Jurkat, Clone E6-1 (cell line): ENCODE measurements at regions not wholly inside any gene's neighbourhood (a gene's known extent, or its start where the extent isn't known, plus 50 kb on each side); places are given as distances from the start of the nearest gene placed in this dataset.

Experiments
- DNase-seq: peaks from one replicate; pipeline ENCODE4 v3.0.0-alpha.2; 2011; ENCODE audit warnings: low read depth, low spot score
- H3K4me3 ChIP-seq: 2 replicates; pipeline ENCODE4 v1.5.1; 2011; ENCODE audit warnings: mild to moderate bottlenecking, low read length, control low read depth, moderate library complexity

DNA sequence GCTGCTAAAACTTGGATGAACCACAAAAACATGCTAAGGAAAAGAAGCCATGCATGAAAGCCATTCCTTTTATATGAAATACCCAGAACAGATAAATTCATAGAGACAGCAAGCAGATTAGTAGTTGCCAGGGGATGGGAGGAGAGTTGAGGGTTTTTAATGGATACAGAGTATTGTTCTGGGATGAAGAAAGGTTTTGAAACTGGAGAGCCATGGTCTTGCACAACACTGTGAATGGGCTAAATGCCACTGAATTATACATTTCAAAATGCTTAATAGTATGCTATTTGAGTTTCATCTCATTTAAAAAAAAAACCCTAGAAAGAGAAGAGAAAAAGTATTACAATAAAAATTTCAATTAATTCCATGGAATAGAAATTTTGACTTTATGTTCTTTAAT lies 154.3 kb downstream of the GNAT3 start:
- H3K4me3 ChIP-seq: no peak overlapping the region
- DNase-seq: no peak

DNA sequence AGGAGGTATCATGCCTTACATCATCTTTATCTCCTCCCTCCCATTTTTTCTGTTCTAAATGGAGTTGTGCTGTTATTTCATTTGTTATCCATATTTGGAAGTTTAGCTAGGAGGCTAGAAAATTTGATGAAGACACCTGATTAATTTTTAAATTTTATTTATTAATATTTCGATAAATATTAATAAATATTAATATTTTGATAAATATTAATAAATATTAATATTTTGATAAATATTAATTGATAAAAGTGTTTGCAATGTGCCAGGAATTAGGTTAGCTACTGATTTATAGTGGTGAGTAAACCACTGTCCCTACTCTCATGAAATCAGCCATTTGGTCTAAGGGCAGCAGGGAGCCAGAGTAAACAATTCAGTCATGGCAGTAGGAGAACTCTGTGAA lies 161.4 kb downstream of the GNAT3 start:
- no peak overlapping the region for H3K4me3 ChIP-seq

DNA sequence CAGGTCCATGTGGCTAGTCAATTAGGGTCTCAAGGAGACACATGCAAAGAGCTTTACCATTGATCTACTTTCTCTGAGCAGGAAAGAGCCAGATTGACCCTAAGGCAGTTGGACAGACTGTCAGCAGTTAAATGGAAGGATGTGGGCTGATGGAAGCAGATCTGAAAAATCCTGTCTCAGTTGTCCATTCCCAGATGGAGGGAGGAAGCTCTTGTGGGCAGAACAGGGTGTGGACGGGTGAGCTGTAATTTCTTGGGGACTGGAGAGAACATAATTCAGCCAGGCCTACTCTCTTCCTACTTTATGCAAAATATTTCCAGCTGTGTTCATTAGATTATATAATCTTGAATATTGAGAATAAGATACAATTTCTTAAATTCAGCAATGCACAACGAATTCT lies 163.6 kb downstream of the GNAT3 start:
- no peak overlapping the region for H3K4me3 ChIP-seq
- no peak for DNase-seq

More for the DNA sequence above, 161.4 kb downstream of the GNAT3 start:
- DNase-seq: no peak

DNA sequence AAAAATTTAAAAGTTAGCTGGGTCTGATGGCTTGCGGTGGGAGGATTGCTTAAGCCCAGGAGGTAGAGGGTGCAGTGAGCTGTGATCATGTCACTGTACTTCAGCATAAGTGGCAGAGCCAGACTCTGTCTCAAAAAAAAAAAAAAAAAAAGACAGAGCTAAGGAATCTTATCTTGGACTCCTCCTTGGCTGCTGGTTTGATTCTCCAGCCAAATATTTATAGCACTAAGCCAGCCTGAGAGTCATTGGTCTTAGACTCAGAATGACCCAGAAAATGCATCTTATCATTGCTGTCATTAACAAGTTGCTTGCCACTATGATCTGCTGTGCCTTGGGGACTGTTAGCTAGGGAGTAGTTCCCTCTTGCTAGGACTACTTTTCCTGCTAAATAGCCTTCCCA lies 164.7 kb downstream of the GNAT3 start:
- DNase-seq: no peak
- H3K4me3 ChIP-seq: no peak overlapping the region

DNA sequence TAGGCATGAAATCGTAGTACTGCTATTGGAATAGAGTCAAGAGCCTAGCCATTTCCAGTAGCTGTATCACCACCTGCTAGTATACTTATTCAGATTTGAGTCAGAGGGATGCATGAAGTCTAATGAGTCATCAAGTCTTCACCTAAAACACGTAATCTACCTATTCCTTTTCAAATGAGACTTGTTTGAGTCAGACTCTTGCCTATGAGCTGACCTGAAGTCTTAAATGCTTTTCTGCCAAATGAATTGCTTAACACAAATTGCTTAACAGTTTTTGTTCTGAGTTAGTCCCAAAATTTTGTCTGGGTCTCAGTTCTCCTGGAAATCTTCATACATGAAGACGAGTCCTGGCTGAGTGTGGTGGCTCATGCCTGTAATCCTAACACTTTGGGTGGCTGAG lies 165.2 kb downstream of the GNAT3 start:
- no peak for DNase-seq
- no peak overlapping the region for H3K4me3 ChIP-seq

DNA sequence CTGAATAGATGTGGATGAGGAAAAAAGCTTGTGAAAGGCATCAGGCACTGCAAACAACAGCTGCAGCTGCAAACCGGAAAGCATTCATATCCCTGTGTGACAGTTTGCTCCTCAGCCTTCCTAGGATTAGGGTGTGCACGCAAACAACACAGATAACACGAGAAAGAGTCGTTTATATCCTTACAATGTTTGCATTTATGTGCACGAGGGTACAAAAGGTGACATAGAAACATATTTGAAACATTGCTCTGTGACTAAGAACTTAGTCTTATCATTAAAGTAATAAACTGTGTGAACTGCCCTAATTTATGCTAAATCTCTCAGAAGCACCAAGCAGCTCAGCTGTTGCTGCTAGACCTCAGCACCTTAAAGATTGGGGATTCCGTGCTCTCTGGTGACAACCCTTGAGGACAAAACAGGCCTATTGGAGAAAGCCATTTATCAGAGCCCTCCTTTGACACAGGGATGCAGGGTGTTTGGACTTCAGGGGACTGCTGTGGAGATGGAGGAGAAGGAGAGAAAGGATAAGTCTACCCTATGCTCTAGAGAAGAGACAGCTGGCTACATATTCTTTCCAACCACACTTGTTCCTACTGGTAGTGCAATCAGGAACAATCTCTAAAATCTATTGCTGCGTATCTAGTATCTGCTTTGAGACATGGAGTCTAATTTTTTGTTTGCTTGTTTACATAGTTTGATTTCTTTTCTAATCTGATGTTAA lies 176.2 kb downstream of the GNAT3 start:
- no peak for DNase-seq

DNA sequence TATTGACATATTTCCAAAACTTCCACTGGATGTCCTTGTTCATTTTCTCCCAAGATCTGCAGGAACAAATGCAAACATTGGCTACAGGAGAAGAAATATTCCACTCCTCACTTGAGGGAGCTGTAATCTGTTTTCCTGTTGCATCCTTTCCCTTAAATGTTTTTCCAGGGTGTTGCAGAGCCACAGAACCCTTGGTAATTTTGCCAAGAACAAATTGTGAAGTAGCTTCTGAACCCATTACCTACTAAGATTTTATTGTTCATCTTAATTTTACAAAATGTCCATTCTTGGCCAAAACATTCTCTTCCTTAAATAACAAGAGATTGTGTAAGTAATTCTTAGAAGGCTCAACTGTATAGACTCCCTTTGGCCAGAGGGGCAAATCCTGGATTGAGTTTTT lies 177.0 kb downstream of the GNAT3 start:
- H3K4me3 ChIP-seq: no peak overlapping the region
- DNase-seq: no peak

More for the DNA sequence above, 176.2 kb downstream of the GNAT3 start:
- H3K4me3 ChIP-seq: no peak overlapping the region

DNA sequence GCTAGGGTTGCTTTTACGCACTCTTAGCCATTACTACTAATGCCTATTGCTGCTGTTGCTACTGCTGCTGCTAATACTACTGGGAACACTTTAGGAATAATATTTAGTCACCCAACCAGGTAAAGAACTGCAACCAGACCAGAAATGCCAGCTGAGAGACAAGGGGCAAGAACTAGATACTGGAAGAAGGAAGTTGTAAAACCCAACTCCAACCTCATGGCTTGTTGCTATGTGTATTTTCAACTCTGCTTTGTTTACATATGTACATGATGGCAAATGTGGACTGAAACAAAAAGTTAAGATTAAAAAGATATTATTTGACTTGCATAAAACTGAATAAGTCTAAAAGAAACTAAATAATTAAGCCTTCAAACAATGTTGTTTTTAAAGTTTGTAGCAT lies 177.7 kb downstream of the GNAT3 start:
- no peak for DNase-seq
- H3K4me3 ChIP-seq: no peak overlapping the region

DNA sequence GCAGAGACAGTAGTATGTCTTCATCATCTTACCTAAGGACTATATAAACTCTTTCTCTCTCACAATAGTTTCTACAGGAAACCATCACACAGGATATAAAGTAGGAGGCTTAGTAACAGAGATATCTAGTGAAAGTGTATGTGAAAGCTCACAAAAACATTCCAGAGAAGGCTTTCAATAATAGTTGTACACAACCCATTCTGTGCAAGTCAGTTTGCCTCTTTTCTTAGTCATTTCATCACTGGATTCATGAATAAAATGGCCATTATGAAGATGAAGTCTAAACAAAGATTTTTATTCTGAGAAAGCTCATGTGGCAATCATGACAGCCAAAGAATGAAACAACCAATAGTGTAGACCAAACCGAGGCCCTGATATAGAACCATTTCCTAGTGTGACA lies 178.8 kb downstream of the GNAT3 start:
- DNase-seq: no peak

DNA sequence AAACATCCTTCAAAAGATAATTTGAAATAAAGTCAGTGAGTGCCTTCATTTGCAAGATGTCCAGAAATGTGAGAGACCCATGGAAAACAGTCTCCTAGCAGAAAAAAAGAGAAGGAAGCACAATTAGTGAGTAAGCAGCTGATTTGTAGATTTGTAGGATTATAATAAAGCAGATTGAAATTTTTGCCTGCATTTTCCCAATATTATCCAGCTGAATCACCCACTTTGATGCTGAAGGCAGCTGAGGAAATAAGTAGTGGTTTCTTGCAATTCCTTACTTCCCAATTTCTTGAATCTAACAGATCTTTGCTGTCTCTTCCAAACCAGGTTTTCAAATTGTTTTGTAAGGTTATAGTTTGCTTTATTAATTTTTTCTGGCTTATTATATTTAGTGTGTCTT lies 181.4 kb downstream of the GNAT3 start:
- H3K4me3 ChIP-seq: no peak overlapping the region
- DNase-seq: no peak

More for the DNA sequence above, 178.8 kb downstream of the GNAT3 start:
- H3K4me3 ChIP-seq: no peak overlapping the region

DNA sequence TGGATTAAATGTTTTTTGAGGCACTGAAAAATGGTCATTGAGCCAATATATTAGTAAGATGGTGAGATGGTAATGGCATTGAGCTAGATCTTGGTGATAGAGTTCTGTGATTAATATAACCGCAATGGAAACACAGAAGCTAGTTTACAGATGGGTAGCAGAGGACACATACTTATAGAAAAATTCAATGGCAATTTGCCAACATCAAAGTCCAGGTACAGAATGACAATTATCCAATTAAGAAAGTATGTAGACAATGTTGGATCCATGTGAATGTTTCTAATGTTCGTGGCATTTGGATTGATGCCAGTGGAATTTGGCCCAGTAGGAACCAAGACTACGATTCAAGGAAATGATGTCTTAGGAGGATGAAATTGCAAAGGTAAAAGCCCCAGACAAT lies 187.8 kb downstream of the GNAT3 start:
- no peak for DNase-seq
- H3K4me3 ChIP-seq: no peak overlapping the region

DNA sequence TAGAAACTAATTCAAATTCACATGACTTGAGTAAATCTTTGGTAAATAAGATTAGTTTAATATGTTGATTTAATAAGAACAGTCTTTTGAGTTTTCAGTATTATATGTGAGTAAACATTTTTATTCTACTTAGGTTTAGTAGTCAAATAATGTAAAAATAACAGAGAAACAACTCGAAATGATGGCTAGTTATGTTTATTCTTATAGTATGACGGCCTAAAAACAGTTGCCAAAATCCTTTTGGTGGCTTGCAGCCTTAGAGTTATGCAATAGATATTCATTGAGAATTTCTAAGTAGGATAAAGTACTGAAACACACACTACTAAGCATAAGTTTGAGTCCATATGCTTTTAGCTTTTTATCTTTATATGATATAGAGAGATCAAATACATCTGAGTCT lies 184.8 kb downstream of the GNAI1 start:
- DNase-seq: no peak
- H3K4me3 ChIP-seq: no peak overlapping the region

DNA sequence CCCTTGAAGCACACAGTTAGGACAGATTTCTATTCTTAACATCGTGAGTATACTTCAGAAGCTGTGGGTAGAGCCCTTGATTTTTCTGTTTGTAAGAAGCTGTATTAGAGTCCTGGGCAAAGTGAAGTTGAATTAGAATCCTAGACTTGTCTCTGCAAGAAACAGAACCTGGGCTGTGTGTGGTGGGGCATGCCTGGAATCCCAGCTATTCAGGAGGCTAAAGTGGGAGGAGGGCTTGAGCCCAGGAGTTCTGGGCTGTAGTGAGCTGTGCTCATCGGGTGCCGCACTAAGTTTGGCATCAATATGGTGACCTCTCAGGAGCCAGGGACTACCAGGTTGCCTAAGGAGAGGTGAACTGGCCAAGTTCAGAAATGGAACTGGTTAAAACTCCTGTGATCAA lies 183.4 kb downstream of the GNAI1 start:
- H3K4me3 ChIP-seq: no peak overlapping the region
- no peak for DNase-seq

DNA sequence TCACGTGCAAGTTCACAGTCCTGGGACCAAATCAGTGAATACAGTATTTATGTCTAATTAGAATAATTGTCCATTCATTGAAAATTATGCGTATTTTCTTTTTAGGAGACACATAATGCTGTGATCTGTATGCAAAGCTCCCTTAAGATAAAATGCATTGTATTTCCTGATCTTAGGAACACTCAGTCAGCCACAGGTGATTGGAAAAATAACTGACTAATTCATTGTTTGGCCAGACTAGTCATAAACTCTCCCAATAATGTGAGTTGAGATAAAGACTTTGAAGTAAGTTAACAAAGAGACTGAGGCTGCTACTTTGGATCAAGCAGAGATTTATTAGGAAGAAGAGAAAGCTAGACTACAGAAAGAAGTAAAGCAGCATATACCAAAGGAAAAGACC lies 182.2 kb downstream of the GNAI1 start:
- no peak overlapping the region for H3K4me3 ChIP-seq
- no peak for DNase-seq

DNA sequence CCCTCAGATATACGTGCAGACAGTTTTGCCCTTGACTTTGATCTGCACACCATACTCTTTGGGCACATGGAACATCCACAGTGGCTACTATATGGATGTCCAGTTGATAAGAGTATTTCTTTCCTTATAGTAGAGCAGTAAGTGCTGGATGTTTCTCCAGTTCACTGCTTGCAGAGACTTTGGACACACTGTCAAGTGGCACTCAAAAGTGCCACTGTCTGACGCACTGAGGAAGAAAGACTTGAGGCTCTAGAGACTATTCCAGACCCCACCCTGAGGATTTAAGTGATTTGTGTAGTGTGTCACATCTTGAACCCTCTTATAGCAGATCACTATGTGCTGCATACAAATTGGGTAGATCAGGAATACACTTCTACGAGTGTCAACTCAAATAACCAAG lies 179.1 kb downstream of the GNAI1 start:
- no peak for DNase-seq
- no peak overlapping the region for H3K4me3 ChIP-seq

DNA sequence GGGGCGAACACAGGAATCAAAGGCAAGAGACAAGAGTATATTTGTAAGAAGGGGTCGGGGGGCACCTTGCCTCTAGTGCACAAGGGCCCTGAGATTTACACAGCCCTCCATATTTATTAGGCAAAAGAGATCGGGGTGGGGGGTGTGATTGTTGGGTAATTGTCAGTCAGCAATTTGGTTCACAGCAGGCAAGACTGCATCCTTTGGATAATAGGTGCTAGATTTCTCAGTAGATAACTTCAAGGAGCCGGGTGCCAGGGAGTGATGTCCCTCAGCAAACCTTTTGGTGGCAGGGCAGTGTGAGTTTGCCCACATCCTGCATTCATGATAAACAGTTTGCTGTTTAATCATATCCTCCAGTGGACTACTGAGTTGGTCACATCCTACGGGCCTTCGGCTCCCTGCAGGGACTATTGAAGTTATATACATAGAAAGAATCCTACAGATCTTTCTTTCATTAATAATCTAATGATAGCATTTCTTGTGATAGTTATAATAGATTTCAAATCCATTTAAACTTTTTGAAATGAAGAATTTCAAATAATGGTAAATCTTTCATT lies 178.5 kb downstream of the GNAI1 start:
- no peak for DNase-seq
- H3K4me3 ChIP-seq: no peak overlapping the region

DNA sequence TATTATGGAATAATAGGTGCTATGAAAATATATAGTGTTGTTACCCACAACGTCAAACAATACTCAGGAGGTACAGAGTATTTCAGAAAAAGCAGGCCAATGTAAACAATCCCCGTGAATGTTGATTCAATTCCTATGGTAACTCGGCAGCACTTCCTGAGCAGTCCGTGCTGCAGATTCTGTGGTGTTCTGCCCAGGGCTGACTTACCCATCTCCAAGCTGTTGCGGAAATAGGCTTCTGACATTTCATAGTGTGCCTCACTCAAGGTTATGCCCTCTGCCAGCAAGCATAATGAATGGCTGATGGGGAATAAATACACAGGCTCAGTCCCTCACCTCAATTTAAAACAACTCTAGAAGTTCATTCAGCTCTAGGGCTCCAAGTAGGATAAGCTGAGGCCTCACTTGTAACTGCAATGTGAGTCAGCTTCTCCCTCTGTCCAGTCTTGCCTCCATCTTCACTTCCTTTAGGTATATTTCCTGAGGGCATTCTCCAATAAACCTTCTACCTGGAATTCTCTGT lies 177.6 kb downstream of the GNAI1 start:
- no peak for DNase-seq
- no peak overlapping the region for H3K4me3 ChIP-seq

DNA sequence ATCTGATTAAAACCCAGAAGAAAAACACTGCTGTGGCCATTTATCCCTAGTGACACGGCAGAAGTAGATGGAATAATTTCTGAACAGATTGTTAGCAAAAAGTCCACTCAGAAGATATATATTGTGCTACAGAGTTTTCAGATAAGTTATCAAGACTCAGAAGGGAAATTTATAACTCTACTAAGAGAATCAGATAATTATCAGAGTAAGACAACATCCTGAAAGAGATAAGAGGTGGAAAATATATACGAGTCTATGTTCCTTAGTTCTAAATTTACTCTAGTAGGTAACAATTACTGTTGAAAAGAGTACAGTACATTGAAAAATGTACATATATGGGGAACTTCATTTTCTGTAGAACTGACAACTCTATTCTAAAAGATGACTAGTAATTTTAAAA lies 176.7 kb downstream of the GNAI1 start:
- DNase-seq: no peak
- H3K4me3 ChIP-seq: no peak overlapping the region

DNA sequence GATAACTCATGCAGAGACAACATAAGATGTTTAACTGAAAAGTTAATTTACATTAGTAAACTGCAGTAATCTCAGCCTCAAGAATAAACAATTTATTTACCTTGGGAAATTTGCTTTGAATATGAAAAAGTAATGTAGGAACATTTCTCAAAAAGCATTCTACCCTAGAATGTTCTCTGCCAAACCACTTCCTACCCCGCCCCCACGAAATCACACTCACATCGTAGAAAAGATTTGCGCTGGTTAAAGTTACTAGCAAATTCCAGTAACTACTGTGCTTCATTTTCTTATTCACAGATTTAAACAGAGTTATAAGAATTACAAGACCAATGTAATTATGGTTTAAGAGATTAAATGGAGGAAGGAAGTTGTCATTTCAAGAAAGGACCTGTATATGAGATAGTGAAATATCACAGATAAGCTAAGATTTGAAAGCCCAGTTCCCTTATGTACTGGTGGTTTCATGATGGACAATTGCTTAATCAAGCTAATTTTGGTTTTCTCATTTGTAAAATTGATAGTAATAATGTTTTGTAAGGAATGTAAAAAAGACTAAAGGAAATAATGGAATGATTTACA lies 175.4 kb downstream of the GNAI1 start:
- no peak overlapping the region for H3K4me3 ChIP-seq
- no peak for DNase-seq

DNA sequence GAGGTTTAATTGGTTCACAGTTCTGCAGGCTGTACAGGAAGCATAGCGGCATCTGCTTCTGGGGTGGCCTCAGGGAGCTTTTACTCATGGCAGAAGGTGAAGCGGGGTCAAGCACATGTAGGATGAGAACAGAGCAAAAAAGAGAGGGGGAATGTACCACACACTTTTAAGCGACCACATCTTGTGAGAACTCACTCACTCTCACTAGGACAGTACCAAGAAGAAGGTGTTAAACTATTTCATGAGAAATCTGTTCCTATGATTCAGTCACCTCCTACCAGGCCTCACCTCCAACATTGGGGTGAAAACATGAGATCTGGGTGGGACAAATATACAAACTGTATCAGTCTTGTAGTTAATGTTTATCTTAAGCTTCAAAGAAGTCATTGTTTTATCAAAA lies 174.7 kb downstream of the GNAI1 start:
- H3K4me3 ChIP-seq: no peak overlapping the region
- no peak for DNase-seq
